ENCODE measurements at regions not wholly inside any gene's neighbourhood (a gene's known extent, or its start where the extent isn't known, plus 50 kb on each side); places are given as distances from the start of the nearest gene placed in this dataset.

DNA sequence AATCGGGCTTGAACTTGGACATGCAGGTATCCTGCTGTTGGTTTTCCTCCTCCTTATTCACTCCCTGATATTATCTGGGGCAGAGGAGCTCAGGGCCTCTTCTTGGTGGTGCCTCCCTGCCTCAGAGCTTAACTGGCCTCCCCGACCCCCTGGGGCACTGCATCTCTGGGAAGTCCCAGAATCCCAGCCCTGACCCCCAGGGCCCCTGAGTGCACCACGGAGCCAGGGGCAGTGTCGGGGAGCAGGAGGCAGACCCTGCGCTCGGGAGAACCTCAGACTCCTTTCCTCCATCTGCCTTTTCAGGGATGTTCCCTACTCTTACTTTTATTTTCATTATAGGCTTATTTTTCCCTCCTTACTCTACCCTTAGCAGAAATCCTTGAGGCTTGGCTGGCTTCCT is 537.0 kb downstream of the BRD1 start:
- no peak for TF ChIP-seq POLR2AphosphoS5 (IDR thresholded peaks at IDR 0.05; ENCODE audit: low read depth, low read length)
- TF ChIP-seq, protein P1, sequence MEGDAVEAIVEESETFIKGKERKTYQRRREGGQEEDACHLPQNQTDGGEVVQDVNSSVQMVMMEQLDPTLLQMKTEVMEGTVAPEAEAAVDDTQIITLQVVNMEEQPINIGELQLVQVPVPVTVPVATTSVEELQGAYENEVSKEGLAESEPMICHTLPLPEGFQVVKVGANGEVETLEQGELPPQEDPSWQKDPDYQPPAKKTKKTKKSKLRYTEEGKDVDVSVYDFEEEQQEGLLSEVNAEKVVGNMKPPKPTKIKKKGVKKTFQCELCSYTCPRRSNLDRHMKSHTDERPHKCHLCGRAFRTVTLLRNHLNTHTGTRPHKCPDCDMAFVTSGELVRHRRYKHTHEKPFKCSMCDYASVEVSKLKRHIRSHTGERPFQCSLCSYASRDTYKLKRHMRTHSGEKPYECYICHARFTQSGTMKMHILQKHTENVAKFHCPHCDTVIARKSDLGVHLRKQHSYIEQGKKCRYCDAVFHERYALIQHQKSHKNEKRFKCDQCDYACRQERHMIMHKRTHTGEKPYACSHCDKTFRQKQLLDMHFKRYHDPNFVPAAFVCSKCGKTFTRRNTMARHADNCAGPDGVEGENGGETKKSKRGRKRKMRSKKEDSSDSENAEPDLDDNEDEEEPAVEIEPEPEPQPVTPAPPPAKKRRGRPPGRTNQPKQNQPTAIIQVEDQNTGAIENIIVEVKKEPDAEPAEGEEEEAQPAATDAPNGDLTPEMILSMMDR (IDR thresholded peaks at IDR 0.05): no peak

Measured in Panc1 (cell line).